PFSK-1 (cell line): ENCODE measurements at regions not wholly inside any gene's neighbourhood (a gene's known extent, or its start where the extent isn't known, plus 50 kb on each side); places are given as distances from the start of the nearest gene placed in this dataset.

Experiments
- FOXP2 ChIP-seq: optimal IDR thresholded peaks from 2 replicates; pipeline ENCODE3; 2011; ENCODE audit warnings: borderline replicate concordance, control low read depth, inconsistent platforms; ENCODE audit not compliant: insufficient read depth; ENCODE audit errors: extremely low read length, extremely low read depth
- POLR2AphosphoS5 ChIP-seq: IDR thresholded peaks from 2 replicates; pipeline ENCODE4 v1.6.1; 2012; ENCODE audit warnings: low read depth, mild to moderate bottlenecking, control low read depth, low read length, moderate library complexity
- REST ChIP-seq, 2 experiments: IDR thresholded peaks; 2 replicates each; pipeline versions ENCODE4 v1.6.1 to v1.8.0; 2011 to 2012; ENCODE audit warnings: low read depth in 2 of 2, low read length in 2 of 2, control low read depth in 1 of 2, inconsistent platforms in 1 of 2, mild to moderate bottlenecking in 1 of 2, moderate library complexity in 1 of 2; ENCODE audit not compliant: insufficient read depth in 1 of 2
- SIN3A ChIP-seq: IDR thresholded peaks from 2 replicates; pipeline ENCODE4 v1.6.1; 2012; ENCODE audit warnings: mild to moderate bottlenecking, low read length, moderate library complexity, borderline replicate concordance; ENCODE audit not compliant: insufficient read depth
- TAF1 ChIP-seq: IDR thresholded peaks from 2 replicates; pipeline ENCODE4 v1.6.1; 2012; ENCODE audit warnings: low read length, control low read depth, borderline replicate concordance; ENCODE audit not compliant: insufficient read depth

- TF ChIP-seq REST (IDR thresholded peaks at IDR 0.05; ENCODE audit: insufficient read depth in 1 of 2, low read depth in 2 of 2, low read length in 2 of 2): no peak
- no peak for TF ChIP-seq POLR2AphosphoS5
- no peak for TF ChIP-seq TAF1
- TF ChIP-seq FOXP2: no peak
- no peak for TF ChIP-seq SIN3A
Observed at GRCh38 chr20:23240519-23240918, 110.1 kb upstream of the NXT1 start.
